BE2C (cell line): ENCODE measurements at regions not wholly inside any gene's neighbourhood (a gene's known extent, or its start where the extent isn't known, plus 50 kb on each side); places are given as distances from the start of the nearest gene placed in this dataset.
A peak's percentile ranks its signal among the peaks of the same experiment; 100 is the strongest.

ENCODE experiments used
- DNase-seq: peaks from one replicate; pipeline ENCODE4 v3.0.0-alpha.2; 2020
- H3K27me3 ChIP-seq: fragments of 250-450 bp; sonication (Bioruptor Pico); 2 replicates; pipeline ENCODE4 v1.5.1; 2020; ENCODE audit warnings: mild to moderate bottlenecking
- H3K36me3 ChIP-seq: fragments of 250-450 bp; sonication (Bioruptor Pico); 2 replicates; pipeline ENCODE4 v1.5.1; 2020; ENCODE audit warnings: mild to moderate bottlenecking
- H3K4me1 ChIP-seq: fragments of 250-450 bp; sonication (Bioruptor Pico); 2 replicates; pipeline ENCODE4 v1.5.1; 2020
- H3K4me3 ChIP-seq: 2 replicates; pipeline ENCODE4 v1.5.1; 2011; ENCODE audit warnings: low read depth, low read length
- H3K9me3 ChIP-seq: fragments of 250-450 bp; sonication (Bioruptor Pico); 2 replicates; pipeline ENCODE4 v1.5.1; 2020
- CTCF ChIP-seq: IDR thresholded peaks from 2 replicates; pipeline ENCODE4 v1.5.1; 2012; ENCODE audit warnings: mild to moderate bottlenecking, low read depth, low read length

GRCh38 chr4:132759199-132759780, 389.8 kb upstream of the PCDH10 start:
- Histone ChIP-seq H3K4me3 (no peak overlapping the region), H3K9me3 (no peaks in the 10 kb centered on the region), H3K4me1 (no peaks in the 10 kb centered on the region), H3K36me3 (no peaks in the 10 kb centered on the region), H3K27me3 (no peaks in the 10 kb centered on the region)
- DNase-seq: no peak
- TF ChIP-seq CTCF: no peak

DNA sequence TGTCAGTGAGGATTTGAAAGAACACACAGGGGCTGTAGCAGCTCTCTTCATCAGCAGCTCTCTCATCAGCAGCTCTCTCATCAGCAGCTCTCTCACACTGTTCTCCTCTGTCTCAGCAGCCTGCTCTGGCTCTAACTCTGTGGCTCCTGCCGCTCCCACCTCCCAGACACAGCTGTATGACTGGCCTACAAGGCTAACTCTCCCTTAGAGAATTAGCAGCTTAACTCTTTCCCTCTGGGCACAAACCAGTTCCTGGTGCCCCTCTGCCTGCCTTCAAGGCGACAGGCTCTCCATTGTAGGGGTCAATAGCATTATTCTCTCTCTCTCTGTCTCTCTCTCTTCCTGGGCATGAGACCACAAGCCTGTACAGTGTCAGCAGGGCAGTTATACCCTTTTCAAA, 385.6 kb upstream of the PCDH10 start:
- no peaks in the 10 kb centered on the region for H3K27me3 ChIP-seq
- no peak for DNase-seq
- no peak for TF ChIP-seq CTCF

GRCh38 chr4:132767901-132768300, 381.2 kb upstream of the PCDH10 start:
- DNase-seq: no peak
- Histone ChIP-seq H3K4me1 (peaks cover 10% of the 10 kb centered on the region), H3K27me3 (no peaks in the 10 kb centered on the region), H3K36me3 (no peaks in the 10 kb centered on the region), H3K4me3 (no peak overlapping the region), H3K9me3 (no peaks in the 10 kb centered on the region)
- no peak for TF ChIP-seq CTCF

More for the DNA sequence above, 385.6 kb upstream of the PCDH10 start:
- no peaks in the 10 kb centered on the region for H3K36me3 ChIP-seq
- no peaks in the 10 kb centered on the region for H3K4me1 ChIP-seq
- H3K9me3 ChIP-seq: no peaks in the 10 kb centered on the region
- no peak overlapping the region for H3K4me3 ChIP-seq

DNA sequence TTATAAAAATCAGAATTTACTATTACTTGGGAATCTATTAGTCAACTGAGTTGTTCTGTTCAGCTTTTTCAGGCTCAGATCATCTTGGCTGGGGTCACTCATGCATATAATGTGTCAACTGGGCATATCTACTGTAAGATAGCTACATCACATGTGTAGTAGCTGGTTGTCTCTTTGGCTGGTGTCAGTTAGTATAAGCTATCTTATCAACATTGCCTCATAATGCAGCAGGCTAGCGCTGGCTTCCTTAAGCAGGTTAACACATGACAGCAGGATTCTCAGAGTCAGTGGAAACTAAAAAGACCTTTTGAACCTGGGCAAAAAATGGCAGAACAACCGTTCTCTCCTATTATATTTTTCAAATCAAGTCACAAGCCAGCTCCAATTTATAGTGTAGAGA, 378.3 kb upstream of the PCDH10 start:
- H3K4me3 ChIP-seq: no peak overlapping the region
- TF ChIP-seq CTCF: no peak

GRCh38 chr4:132792310-132792709, 356.8 kb upstream of the PCDH10 start:
- Histone ChIP-seq H3K4me3 (no peak overlapping the region), H3K36me3 (no peaks in the 10 kb centered on the region), H3K4me1 (no peaks in the 10 kb centered on the region), H3K27me3 (no peaks in the 10 kb centered on the region), H3K9me3 (no peaks in the 10 kb centered on the region)
- DNase-seq: no peak
- no peak for TF ChIP-seq CTCF

More for the DNA sequence above, 378.3 kb upstream of the PCDH10 start:
- H3K27me3 ChIP-seq: no peaks in the 10 kb centered on the region
- H3K36me3 ChIP-seq: no peaks in the 10 kb centered on the region
- peaks cover 10% of the 10 kb centered on the region for H3K4me1 ChIP-seq
- DNase-seq: peak; percentile 70
- no peaks in the 10 kb centered on the region for H3K9me3 ChIP-seq

DNA sequence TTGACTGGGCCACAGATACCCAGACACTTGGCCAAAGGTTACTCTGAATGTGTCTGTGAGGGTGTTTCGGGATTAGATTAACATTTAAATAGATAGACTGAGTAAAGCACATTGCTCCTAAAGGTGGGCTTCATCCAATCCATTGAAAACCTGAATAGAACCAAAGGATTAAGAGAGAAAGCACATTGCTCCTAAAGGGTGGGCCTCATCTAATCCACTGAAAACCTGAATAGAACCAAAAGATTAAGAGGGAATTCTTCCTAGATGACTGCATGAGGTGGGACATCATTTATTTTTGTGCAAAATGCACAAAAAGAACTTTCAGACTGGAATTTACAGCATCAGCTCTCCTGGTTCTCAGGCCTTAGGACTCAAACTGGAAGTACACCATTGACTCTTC, 351.2 kb upstream of the PCDH10 start:
- H3K4me1 ChIP-seq: no peaks in the 10 kb centered on the region
- H3K9me3 ChIP-seq: no peaks in the 10 kb centered on the region
- no peak for TF ChIP-seq CTCF
- no peak for DNase-seq
- H3K36me3 ChIP-seq: no peaks in the 10 kb centered on the region
- no peak overlapping the region for H3K4me3 ChIP-seq
- H3K27me3 ChIP-seq: no peaks in the 10 kb centered on the region
